NCI-H1694 (cell line): ENCODE measurements at regions not wholly inside any gene's neighbourhood (a gene's known extent, or its start where the extent isn't known, plus 50 kb on each side); places are given as distances from the start of the nearest gene placed in this dataset.
A peak's percentile ranks its signal among the peaks of the same experiment; 100 is the strongest.
"Not testable (repeated sequence)": the region's sequence is repeated elsewhere in the genome, so short reads cannot be mapped to it uniquely, and the experiment has no call there.

Source experiments
- DNase-seq: peaks from one replicate; lab custom pipeline; 2025; lab: John Stamatoyannopoulos, UW

- no peak for DNase-seq
Observed at GRCh38 chr1:243996223-243996622, 54.9 kb upstream of the ZBTB18 start.

GRCh38 chr1:243991650-243992049 is 59.4 kb upstream of the ZBTB18 start:
- no peak for DNase-seq

- no peak for DNase-seq
Observed at GRCh38 chr1:243984788-243985187, 66.3 kb upstream of the ZBTB18 start.

DNA sequence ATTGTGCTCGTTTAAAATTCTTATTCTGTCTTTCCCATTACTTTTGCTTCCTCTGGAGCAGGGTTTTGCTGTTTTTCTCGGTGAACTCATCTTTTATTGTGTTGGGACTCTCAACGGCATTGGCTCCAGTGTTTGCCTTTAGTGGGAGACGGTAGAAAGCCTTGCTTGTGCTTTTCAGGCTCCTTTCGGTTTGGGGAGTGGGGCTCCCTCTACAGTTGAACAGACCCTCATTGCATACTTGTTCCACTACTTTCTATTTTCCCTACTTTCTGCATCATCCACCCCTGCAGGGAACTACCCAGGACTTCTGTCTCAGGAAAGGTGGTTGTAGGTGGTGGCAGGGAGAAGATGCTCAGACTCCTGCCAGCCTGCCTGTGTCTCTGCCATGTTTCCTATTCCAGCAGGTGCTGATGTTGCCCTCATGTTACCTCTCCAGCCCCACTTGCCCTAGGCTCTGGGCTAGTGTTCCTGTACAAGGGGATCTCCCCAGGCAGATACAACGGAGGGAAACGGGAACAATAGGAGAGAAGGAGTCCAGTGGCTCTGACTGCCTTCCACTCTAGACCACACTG is 68.5 kb upstream of the ZBTB18 start:
- DNase-seq: no peak

DNA sequence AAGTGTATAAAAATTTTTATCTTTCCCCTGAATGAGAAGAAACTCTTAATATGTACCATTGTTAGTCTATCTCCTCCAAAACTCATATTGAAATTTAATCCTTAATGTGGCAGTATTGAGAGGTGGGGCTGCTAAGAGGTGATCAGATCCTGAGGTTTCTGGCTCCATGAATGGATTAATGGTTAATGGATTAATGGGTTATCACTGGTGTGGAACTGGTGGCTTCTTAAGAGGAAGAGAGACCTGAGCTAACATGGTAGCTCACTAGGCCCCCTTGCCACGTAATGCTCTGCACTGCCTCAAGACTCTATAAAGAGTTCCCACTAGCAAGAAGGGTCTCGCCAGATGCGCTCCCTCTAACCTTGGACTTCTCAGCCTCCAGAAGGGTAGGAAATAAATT is 70.6 kb upstream of the ZBTB18 start:
- DNase-seq: no peak

GRCh38 chr1:243980071-243980470 is 71.0 kb upstream of the ZBTB18 start:
- no peak for DNase-seq

GRCh38 chr1:243979396-243979795 is 71.7 kb upstream of the ZBTB18 start:
- DNase-seq: no peak

DNA sequence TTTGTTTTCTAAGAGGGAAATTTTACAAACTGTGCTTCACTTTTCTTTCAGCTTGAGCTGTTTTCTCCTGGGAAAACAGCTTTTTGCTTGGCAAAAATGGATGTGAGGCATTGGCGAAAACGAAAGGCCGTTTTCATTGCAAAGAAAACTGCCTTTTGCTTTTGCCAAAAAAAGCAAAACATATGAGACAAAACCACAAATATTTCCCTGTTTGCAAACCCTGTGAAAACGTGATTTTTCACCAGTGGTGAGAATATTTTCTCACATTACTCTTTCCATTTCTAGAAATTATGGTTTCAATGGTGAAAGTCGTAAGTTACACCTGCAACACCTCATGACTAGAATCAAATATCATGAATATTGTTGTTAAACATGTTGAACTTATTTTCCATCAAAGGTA is 74.0 kb upstream of the ZBTB18 start:
- no peak for DNase-seq

DNA sequence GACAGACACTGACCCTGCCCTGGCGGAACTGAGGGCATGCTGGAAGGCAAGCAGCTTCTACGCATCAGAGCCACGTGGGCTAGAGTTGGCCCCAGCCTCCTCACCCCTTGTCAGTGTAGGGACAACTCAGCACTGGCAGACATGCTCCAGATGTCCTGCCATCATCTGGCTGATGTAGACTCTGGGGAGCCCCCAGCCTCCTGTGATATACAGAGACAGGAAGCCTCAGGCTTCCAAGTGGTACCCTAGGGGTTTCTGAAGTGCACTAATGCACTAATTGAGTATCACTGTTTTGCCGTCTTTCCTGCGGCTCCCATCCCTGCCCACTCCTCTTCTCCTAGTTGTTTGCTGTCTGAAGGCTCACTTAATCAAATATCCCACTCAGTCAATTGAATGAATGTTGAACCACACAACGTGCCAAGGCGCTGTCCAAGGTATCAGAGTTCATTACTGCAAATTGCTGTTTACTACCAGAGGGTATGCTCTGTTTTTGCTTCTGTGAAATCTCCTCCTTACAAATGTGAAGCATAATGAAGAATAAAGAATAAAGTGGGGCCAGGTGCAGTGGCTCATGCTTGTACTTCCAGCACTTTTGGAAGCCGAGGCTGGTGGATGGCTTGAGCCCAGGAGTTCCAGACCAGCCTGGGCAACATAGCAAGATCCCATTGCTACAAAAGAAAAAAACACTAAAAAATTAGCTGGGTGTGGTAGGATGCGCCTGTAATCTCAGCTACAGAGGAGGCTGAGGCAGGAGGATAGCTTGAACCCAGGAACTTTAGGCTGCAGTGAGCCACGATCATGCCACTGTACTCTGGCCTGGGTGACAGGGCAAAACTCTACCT is 76.4 kb upstream of the ZBTB18 start:
- DNase-seq: no peak

DNA sequence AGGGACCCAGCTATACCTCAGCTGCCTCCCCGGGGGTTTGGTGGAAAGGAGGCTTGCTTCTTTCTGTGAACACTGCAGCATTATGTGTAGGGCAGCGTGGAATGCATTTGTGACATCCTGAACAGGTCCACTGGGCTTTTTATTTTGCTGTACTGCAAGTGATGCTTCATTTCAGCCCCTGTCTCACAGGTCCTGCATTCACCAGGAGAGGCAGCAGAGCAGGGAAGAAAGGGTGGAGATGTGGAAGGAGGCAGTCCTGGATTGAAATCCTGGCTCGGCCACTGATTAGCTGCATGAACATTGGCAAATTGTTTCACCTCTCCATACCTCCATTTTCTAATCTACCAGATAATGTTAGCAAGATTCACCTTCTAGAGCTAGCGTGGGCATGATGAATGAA is 77.9 kb upstream of the ZBTB18 start:
- DNase-seq: no peak

DNA sequence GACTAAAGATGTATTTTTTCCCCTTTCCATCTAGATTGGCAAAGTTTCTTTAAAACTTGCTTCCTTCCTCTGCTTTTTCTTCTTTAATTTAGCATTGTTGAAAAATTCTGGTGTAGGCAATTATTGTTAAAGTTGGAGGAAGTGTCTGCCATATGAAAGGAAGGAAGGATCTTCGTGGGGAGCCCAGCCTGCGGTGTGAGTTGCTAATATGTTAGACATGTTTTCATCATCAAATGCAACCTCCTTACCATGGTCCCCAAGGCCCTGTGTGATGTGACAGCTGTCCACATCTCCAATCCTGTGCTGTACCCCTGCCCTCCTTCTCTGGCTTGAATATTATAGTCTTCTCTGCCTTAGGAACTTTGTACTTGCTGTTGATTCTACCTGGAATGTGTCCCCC is 81.0 kb upstream of the ZBTB18 start:
- DNase-seq: no peak

DNA sequence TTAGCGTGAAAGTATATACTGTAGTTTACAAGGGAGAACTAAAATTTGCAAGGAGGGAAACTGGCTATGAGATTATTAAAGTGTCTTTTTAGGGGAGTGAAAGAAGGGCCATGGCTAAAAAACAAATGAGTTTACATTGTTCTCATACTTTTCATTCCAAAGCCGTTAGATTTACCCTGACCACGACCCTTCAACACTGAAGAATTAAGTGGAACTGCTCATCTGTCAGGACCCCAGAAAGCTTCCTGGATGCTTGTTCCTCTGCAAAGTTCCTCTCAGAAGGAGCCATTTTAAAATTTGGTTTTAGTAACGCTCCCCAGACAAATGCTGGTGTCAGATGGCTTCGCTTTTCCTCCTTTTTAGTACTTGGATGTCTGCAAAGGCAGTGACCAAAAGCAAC is 82.7 kb upstream of the ZBTB18 start:
- DNase-seq: no peak

DNA sequence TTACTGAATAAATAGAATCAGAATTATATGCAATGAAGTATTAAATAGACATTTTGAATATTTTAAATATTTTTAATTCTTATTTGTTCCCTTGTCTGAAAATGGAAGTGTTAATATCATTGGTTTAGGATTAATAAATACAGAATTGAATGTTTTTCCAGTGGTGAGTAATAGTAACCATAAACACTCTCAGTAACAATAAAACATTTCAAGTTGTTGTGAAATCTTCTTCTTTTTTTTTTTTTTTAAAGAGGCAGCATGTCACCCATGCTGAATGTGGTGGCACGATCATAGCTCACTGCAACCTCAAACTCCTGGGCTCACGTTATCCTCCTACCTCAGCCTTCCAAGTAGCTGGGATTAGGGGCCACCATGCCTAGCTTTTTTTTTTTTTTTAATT is 86.2 kb upstream of the ZBTB18 start:
- no peak for DNase-seq

DNA sequence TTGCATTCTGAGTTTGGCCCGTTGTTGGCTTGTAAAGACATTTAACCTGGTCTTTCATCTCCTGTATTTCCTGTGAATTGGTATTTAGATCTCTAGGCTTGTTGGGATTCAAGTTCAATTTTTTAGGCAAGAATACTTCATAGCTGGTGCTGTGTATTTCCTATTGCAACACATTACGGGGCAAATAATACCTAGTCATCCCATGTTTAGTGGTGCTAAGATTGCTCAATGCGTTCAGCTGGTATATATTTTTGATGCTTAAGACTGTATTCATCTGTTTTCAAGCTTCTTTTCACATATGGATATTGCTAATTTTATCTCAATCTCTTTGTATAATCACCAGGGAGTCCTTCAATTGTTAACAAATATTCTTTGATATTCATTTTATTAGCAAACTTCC is 87.5 kb upstream of the ZBTB18 start:
- no peak for DNase-seq

- DNase-seq: no peak
Observed at GRCh38 chr1:243962541-243962940, 88.5 kb upstream of the ZBTB18 start.

GRCh38 chr1:243959998-243960397 is 91.1 kb upstream of the ZBTB18 start:
- no peak for DNase-seq

GRCh38 chr1:243957141-243957540 is 93.9 kb upstream of the ZBTB18 start:
- no peak for DNase-seq

DNA sequence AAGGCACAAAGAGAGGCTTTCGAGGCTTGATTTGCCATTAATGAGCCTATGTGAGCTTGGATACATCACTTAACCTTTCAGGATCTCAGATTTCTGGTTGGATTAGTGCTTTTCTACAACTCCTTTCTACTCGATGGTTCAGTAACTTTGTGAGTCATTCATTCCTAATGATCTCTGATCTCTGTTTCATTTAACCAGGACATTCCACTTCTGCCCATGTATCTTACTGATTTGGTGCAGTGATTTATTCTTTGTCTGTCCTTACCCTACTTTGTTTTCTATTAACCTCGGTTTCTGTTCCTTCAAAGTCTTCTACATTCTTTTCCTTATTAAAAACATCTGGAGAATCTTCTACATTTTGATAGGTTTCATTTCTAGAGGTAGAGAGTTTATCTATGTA is 94.6 kb upstream of the ZBTB18 start:
- no peak for DNase-seq

GRCh38 chr1:243951207-243951606 is 99.9 kb upstream of the ZBTB18 start:
- DNase-seq: not testable (repeated sequence)

DNA sequence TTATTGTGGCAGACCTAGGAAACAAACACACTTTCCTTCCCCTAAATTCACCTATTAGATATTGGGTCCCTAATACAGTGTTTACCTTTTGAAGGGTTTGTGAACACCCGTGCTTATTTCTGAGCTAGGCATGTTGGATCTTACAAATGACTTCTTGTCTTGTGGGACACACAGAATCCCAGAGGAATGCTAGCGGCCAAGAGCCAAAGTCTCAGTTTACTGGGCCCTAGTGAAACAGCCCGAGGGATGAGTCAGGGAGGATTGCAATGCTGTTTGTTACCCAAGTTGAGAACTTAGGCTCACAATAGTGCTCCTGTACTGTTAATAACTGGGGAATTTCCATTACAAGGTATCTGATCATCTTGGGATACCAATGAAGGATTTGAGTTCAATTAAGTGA is 100.1 kb upstream of the AKT3 start:
- DNase-seq: no peak

GRCh38 chr1:243946946-243947345 is 96.9 kb upstream of the AKT3 start:
- DNase-seq: peak; percentile 100

DNA sequence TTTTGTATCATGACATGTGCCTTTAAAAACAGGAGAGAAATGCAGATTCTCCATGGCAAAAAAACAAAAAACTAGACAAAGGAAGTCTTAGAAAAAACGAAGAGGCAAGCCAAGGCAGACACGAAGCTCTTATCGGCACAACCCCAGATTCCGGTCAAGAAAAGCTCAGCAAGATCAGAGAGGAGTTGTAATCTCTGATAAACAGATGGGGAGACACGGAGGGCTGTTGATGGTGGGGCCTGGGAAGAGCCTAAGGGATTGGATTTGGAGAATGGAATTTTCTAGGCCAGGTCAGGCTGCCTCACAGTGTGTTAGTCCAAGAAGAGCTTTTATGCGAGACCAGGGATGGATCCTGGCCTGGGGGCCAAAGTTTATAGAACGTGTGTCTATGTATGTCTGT is 96.2 kb upstream of the AKT3 start:
- DNase-seq: no peak

GRCh38 chr1:243945727-243946126 is 95.7 kb upstream of the AKT3 start:
- no peak for DNase-seq
